ENCODE measurements at regions not wholly inside any gene's neighbourhood (a gene's known extent, or its start where the extent isn't known, plus 50 kb on each side); places are given as distances from the start of the nearest gene placed in this dataset.

GRCh38 chr1:221839321-221839720 lies 97.4 kb upstream of the DUSP10 start:
- TF ChIP-seq CTCF (IDR thresholded peaks at IDR 0.05 in 8 of 11, conservative IDR thresholded peaks at IDR 0.05 in 3 of 11) (no peak), POLR2AphosphoS5 (IDR thresholded peaks at IDR 0.05) (no peak)
